Right lung (tissue), 2 donors: ENCODE measurements at regions not wholly inside any gene's neighbourhood (a gene's known extent, or its start where the extent isn't known, plus 50 kb on each side); places are given as distances from the start of the nearest gene placed in this dataset.

Experiments
- DNase-seq, 2 donors: peaks; one replicate each; pipeline ENCODE4 v3.0.0-alpha.2; 2013

DNA sequence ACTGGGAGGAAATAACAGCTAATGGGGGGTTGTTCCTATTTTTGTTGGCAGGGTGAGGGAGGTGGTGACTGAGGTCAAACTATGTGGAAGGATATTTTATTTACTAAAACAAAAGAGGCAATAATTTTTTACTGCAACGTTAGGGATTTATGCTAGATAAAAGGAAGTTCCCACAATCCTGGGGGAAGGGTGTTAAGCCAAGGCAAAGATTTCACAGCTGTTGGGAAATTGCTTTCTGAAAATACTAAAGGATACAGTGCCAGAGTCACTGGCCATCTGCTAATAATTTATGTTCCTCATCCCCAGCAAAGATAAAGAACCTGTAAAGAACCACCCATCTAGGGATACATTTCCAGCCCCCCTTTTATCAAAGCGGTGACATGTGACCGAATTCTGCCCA lies 756.0 kb upstream of the RBFOX1 start:
- no peak for DNase-seq

DNA sequence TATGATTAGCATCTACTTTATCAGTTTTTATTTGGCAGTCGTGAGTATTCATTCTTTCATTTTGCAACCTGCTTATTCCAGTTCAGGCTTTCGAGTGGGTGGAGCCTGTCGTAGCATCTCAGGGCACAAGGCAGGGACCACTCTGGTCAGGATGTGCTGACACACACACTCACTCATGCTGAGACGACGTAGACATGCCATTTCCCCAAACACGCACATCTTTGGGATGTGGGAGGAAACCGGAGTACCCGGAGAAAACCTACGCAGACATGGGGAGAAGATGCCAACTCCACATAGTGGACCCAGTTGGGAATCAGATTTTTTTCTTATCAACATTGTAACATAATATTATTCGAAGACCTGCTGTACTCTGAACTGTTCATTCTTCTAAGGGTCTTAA lies 756.5 kb upstream of the RBFOX1 start:
- no peak for DNase-seq

DNA sequence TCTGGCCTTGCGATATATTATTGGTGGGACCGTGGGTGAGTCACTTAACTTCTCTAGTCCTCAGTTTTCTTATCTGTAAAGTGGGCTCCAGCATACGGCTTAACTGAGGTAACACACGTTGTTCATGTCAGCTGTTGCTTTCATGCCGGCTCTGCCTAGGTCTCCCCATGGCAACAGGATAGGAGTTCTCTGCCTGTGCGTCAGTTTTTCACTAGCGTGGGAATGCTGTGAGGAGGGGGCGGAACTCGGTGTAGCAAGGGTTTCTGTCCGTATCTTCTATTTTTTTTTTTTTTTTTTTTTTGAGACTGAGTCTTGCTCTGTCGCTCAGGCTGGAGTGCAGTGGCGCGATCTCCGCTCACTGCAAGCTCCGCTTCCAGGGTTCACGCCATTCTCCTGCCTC lies 758.5 kb upstream of the RBFOX1 start:
- DNase-seq, result no peak

DNA sequence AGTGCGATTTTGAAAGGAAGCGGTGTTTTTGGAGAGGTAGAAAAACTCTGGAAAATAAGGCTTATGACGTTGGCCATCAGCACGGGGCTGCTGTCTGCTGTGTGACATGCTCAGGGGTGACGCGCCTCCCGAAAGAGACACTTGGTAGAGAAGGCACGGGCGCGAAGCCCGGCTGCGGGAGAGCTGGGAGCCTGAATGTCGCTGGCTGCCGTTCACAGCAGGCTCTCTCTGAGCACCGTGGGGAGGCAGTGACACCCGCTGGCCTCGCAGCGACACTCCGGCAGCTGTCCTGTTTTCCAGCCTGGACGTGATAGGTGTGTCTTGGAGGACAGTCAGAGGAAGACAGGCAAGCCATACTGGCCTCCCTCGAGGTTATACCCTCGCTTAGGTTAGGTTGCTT lies 759.1 kb upstream of the RBFOX1 start:
- DNase-seq, result peak in 1 of 2 donors; percentile 6

DNA sequence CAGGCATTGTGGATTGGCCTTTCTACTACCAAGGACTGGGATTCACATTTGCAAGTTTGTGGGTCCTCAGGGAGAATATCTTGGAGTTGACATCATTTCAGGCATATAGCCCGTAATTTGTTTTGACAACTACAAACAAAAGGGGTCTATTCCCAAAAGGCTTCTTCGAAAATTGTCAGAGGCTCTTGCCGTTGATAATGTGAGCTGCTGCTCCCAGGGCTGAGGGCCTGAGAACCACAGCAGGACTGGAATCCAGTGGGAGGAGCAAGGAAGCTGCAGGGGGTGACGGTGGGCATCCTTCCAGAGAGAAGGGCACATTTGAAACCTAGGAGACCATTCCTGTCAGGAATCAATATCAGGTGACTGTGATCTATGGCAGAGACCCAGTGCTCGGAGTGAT lies 761.6 kb upstream of the RBFOX1 start:
- DNase-seq, result no peak

DNA sequence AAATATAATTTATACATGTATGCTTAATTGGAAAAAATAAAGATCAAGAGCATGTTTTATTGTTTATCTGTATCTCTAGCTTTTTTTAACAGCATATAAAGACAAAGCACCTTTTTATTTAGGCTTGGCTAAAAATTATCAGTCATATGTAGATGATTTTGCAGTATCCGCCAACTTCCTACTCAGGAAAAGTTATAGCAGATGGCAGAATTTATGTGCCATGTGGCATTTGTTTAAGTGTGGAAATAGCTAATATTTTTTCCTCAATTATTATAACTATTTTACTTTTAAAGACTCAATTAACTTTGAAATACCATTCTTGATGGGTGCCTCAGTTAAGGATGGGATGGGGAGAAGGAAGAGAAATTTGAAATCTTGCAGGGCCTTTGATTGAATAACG lies 762.1 kb upstream of the RBFOX1 start:
- DNase-seq, result no peak

DNA sequence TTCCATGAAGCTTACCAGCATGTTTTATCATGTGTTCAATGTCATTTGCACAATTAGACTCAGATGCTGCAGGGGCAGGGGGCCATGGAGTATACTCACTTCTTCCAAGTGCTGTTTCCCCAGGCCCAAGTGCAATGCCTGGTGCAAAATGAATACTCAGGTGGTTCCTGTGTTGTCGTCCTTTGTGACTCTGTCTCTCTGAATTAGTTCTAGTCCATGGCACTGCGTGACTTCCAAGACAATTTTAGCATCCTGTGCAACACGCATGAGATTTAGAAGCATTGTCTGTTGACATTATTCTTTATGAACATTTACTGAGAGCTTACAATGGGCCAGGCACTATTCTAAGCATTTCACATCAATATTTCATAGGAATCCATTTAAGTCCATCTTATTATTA lies 769.7 kb upstream of the RBFOX1 start:
- DNase-seq, result no peak

DNA sequence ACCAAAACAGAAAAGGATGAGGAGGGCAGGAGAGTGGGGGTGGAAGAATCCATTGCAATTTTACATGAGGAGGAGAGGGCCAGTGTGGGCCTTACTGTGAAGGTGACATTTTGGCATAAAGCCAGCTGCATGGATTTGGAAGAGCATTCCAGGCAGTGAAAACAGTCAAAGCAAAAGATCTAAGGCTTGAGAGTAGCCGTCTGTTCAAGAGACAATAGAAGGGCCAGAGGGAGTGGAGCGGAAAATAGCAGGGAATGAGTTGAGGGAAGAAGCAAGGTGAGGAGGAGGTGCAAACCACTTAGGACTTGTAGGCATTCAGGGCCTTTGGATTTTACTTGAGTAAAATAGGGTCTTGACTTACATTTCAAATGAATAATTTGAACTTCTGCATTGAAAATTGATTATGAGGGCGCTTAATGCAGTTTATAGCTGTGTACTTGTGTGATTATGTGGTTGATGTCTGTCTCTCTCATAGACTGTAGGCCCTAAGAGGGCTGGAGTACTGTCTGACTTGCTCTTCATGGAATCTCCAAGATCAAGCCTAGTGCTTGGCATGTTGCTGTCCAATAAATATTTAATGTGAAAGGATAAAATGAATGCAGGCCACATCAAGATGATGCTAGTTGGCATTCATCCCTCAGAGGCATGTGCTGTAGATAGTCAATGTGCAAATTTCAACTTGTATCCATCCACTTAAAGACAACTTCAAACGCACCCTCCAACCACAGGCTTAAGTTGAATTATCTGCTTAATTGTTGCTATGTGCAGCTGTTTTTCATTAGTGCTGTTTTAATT lies 772.1 kb upstream of the RBFOX1 start:
- no peak for DNase-seq

DNA sequence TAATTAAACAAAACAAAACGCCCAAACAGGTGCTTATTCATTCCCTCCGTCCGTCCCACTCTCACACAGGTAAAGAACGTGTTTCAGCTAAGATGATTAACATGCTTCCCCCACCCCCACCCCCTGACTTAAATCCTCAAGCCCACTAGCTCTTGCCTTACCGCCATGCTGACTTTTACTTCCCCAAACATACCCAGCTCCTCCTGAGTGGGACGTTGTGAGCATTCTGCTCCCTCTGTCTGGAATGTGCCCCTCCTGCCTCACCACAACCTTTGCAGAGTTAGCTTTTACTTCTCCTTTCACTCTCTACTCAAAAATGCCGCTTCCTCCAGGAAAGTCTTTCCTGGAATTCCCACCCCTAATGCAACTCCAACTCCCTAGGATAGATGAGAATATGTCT lies 774.0 kb upstream of the RBFOX1 start:
- no peak for DNase-seq

DNA sequence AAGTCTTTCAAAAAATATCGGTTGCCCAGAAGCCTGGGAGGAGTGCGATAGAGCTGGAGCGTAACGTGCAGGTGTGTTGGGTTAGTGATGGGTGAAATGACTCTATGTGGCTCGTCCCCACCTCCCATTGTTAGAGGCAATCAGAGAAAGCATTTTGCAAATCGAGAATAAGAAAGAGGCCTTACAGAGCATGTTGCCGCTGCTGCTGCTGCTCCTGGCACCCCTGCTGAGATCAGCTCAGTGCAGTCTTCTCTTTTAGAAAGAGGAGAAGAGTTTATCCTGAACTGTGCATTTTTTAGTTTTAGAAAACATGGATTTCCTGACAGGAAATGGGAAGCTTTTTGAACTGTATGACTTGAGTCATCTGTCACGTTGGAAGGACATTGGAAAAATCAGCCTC lies 774.5 kb upstream of the RBFOX1 start:
- no peak for DNase-seq

DNA sequence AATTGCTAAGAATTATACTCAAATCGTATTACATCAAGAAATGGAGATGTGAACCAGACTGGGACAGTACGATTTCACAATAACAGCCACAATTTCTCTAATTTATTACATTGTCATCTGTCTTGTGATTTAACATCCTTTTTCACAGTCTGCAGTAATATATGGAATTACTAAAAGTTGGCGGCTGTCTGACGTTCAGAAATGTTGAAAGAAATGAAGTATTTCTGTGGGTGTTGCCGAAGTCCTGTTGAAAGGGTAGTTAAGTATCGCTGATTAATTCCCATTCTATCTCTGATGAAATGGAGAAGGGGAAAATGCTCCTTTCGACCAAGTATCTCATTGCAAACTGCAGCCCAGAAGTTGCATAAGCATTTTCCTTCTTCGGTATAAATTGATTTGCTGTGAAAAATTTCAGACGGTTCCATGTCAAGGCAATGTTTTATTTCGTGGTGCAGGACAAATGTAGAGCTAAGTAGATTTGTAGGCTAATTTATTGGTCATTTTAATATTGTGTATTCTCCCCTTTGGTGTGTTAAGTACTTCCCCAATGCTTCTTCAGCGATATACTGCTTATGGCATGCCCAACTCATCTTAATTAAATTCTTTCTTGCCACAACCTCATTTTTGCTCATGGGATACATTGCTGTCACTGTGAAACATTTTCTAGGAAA lies 775.2 kb upstream of the RBFOX1 start:
- DNase-seq, result no peak

DNA sequence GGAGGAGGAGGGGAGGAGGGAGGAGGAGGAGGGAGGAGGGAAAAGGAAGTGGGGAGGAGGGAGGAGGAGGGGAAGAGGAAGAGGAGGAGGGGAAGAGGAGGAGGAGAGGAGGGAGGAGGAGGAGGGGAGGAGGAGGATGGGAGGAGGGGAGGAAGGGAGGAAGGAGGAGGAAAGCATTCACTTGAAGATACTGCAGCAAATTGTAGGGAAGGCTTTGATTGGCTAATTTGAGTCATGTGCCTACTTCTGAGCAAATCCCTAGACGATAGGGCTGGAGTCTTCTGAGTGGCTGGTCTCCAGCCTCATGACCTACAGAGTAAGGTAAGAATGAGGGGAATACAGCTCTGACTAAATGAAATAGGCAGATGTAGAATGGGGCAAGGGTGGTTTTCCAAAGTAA lies 783.2 kb upstream of the RBFOX1 start:
- no peak for DNase-seq

DNA sequence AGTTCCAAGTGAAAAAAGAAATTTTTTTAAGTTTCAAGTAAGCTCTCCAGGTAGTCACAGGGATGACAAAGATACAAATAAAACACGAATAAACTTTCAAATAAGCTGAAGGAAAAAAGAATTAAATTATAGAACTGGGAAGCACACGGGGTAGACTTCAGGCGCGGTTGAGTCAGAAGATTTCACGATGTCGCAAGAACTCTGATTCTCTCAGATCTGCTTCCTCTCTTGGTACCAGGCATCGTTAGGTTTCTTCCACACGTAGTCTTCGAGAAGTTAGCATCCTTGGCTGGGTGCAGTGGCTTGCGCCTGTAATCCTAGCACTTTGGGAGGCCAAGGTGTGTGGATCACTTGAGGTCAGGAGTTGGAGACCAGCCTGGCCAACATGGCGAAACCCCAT lies 784.1 kb upstream of the RBFOX1 start:
- no peak for DNase-seq

DNA sequence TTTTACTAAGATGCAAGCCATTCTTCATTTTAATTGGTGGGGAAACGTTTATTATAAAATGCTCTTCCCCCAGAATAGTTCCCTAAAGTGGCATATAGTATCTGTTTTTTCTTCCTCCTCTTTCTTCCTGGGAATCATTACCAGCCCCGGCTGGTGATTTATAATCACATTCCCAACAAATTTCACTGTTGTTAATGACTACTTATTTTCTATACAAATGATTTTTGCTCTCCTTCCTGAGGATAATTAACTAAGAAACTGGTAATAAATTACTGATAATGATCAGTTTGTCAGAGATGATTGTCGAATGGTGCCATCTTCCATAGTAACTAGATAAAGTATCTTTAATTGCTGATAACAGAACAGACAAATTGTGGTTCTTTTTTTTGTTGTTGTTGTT lies 785.5 kb upstream of the RBFOX1 start:
- DNase-seq, result no peak

DNA sequence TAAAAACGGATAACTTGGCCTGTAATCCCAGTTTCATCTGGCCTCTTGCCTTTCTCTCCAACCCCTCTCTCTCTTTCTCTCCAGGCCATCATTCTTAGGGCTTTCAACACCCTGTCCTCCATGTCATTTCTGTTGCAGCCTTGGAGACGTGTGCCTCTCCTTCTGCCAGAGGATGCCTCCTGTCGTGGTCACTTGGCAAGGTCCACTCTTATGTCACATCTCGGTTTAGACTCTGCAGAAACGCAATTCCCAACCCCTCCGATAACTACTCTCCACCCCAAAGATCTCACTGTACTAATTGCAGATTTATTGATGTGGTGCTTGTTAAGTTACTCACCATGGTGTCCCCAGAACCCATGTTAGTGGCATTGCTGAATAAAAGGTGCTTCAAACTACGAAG lies 787.3 kb upstream of the RBFOX1 start:
- DNase-seq, result no peak

DNA sequence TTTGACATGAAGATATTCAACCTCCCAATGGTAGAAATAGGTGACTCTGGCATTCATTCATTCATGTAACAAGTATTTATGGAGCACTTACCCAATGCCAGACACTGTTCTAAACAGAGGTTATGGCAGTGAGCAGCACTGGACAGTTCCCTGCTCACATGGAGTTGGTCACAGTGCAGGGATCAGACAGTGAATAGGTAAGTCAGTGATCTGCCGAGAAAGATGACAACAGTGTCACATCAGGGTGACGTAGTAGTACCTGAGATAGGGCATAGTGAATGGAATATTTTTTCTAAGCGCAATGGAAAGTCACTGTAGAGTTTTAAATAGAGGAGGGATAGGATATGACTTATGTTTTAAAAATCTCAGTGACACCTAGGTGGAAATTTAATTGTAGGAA lies 791.4 kb upstream of the RBFOX1 start:
- DNase-seq, result no peak

DNA sequence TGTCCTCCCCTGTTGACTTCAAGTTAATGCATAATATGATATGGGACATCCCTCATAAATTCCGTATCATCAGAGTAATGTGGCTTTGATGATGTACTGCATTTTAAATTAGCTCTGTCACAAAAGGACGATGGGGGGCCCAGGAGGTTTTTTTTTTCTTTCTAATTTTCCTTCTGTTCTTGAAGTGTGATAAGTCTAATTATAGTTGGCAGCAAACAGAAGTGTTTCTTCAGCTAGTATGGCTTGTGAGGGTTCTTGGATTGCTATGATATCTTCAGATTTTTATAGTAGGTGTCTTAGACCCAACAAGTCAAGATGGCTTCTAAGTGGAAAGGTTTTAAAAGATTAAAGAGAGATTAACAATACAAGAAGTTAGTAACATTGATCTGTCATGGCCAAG lies 796.2 kb upstream of the RBFOX1 start:
- DNase-seq, result no peak

DNA sequence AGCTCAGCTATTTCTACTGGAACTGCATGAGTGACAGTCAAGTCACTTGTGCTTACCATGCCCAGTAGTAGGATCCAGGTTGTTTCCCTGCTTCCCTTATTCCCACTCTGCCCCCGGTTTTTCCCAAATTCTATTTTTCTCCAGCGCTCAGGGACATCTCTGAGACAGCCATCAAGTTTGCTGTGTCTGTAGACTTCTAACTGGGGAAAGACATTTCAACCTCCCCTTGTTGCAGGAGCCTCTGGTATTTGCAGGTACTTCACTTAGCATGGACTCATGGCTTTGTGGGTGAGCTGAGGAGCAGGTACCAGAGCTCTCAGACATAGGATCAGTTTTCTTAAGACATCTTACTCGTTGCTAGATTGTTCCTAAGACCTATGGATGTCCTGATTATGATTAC lies 801.6 kb upstream of the RBFOX1 start:
- no peak for DNase-seq

DNA sequence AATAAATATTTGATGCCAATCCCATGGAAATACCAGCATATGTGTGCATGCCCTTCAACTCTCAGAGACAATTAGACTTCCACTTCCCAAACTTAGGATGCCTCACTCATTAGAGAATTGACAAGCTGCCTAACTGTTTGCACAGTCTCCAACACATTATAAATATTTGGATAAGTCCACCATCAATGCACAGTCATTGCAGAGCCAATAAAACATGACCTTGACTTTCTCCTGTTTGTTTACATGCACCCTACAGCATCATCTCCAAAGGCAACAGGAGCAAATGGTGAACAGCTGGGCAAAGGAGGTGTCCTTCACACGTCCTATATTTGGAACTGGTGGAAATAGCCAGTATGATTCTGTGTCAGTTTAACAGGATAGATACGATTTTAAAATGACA lies 804.4 kb upstream of the RBFOX1 start:
- DNase-seq, result no peak

DNA sequence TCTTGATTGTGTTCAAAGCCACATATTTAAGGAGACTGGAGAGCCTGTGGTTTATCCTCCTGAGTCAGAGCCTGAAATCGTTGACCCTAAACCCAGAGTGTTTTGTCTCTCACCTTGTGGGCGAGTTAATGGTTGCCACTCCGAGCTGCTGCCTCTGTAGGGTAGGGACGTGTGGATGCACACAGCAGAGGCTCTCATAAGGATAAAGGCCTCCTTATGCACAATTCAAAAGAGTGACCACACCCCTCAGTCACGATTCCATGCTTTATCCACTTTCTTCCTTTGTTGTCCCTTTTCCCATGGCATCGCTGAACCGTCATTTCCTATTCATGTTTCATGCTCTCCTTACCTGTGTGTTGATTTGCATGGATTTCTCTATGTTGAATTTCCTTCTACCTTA lies 805.0 kb upstream of the RBFOX1 start:
- DNase-seq, result no peak

DNA sequence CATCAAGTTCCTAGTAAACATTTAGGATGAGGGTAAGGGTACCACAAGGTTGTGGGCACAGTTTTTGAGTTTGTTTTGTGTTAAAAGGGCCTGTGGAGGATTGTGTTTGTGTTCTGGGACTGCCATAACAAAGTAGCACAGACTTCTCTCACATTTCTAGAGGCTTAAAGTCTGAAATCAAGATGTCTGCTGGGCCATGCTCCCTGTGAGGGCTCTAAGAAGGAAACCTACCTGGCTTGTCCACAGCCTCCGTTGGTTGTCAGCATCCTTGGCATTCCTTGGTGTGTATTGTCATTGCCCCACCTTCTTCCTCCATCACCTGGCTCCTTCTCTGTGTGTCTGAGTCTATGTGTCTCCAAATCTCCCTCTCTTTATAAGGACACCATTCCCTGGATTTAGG lies 808.1 kb upstream of the RBFOX1 start:
- no peak for DNase-seq

DNA sequence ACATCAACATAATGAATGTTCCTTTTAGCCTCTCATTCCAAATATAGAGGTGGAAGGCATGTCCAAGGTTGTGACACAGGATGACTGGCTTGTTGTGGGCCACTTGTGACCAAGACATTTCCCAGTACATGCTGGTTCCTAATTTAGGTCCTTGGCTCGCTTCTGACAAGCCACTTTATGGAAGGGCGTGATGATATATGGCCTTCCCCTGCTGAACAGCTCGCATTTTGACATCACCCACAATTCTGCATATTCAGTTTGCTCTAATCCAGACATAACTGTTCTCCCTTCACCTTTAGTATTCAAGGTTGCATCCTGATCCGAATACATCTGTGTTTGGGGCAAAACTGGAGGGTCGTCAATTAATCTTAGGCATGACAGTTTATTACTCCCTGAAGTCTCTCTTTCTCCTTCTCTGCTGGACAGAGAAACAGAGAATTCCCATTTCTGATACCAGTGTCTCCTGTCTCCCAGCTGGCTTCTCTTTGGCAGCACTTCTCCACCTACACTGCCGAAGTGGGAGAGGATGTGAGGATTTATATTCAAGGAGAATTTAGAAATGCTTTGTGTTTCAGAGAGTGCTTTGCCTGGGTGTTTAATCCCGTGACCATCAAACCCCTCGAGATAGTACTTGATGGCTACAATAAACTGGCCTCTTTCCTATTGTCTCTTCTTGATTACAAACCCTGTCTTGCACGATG lies 815.5 kb upstream of the RBFOX1 start:
- no peak for DNase-seq

DNA sequence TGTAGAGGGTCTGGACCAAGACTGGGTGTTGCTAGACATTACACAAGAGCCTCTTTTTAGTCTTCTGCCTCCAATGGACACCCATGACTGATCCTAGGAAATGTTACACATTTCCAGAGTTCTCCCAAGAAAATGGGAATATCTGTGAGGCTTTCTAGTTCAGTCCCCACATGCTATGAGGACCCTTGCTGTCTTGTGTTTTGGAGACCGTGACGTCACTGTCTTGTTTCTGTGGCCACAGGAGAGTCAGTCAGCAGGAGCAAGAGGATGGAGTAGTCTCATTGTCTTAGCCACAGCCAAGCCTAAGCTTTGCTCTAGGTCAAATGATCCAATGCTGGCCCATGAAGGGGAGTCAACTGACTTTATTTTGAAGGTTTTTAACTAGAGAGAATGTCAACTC lies 820.1 kb upstream of the RBFOX1 start:
- no peak for DNase-seq
